PFSK-1 (cell line): ENCODE measurements at regions not wholly inside any gene's neighbourhood (a gene's known extent, or its start where the extent isn't known, plus 50 kb on each side); places are given as distances from the start of the nearest gene placed in this dataset.

Source experiments
- FOXP2 ChIP-seq: optimal IDR thresholded peaks from 2 replicates; pipeline ENCODE3; 2011; ENCODE audit warnings: borderline replicate concordance, control low read depth, inconsistent platforms; ENCODE audit not compliant: insufficient read depth; ENCODE audit errors: extremely low read length, extremely low read depth
- POLR2AphosphoS5 ChIP-seq: IDR thresholded peaks from 2 replicates; pipeline ENCODE4 v1.6.1; 2012; ENCODE audit warnings: low read depth, mild to moderate bottlenecking, control low read depth, low read length, moderate library complexity
- REST ChIP-seq, 2 experiments: IDR thresholded peaks; 2 replicates each; pipeline versions ENCODE4 v1.6.1 to v1.8.0; 2011 to 2012; ENCODE audit warnings: low read depth in 2 of 2, low read length in 2 of 2, control low read depth in 1 of 2, inconsistent platforms in 1 of 2, mild to moderate bottlenecking in 1 of 2, moderate library complexity in 1 of 2; ENCODE audit not compliant: insufficient read depth in 1 of 2
- SIN3A ChIP-seq: IDR thresholded peaks from 2 replicates; pipeline ENCODE4 v1.6.1; 2012; ENCODE audit warnings: mild to moderate bottlenecking, low read length, moderate library complexity, borderline replicate concordance; ENCODE audit not compliant: insufficient read depth
- TAF1 ChIP-seq: IDR thresholded peaks from 2 replicates; pipeline ENCODE4 v1.6.1; 2012; ENCODE audit warnings: low read length, control low read depth, borderline replicate concordance; ENCODE audit not compliant: insufficient read depth

GRCh38 chr22:25492162-25492561, 72.3 kb upstream of the GRK3 start:
- TF ChIP-seq SIN3A (no peak), REST (IDR thresholded peaks at IDR 0.05; ENCODE audit: insufficient read depth in 1 of 2, low read depth in 2 of 2, low read length in 2 of 2) (no peak), TAF1 (no peak), POLR2AphosphoS5 (no peak), FOXP2 (no peak)

GRCh38 chr22:25492841-25493734, 71.4 kb upstream of the GRK3 start:
- no peak for TF ChIP-seq FOXP2

- TF ChIP-seq POLR2AphosphoS5 (no peak), REST (IDR thresholded peaks at IDR 0.05; ENCODE audit: insufficient read depth in 1 of 2, low read depth in 2 of 2, low read length in 2 of 2) (no peak), FOXP2 (no peak), TAF1 (no peak), SIN3A (no peak)
Observed at GRCh38 chr22:25493794-25494193, 70.7 kb upstream of the GRK3 start.

- TF ChIP-seq TAF1 (no peak), FOXP2 (no peak), SIN3A (no peak), REST (IDR thresholded peaks at IDR 0.05; ENCODE audit: insufficient read depth in 1 of 2, low read depth in 2 of 2, low read length in 2 of 2) (no peak), POLR2AphosphoS5 (no peak)
Observed at GRCh38 chr22:25494774-25495173, 69.7 kb upstream of the GRK3 start.

GRCh38 chr22:25495285-25495684, 69.2 kb upstream of the GRK3 start:
- TF ChIP-seq REST (IDR thresholded peaks at IDR 0.05; ENCODE audit: insufficient read depth in 1 of 2, low read depth in 2 of 2, low read length in 2 of 2): no peak
- no peak for TF ChIP-seq POLR2AphosphoS5
- TF ChIP-seq SIN3A: no peak
- TF ChIP-seq TAF1: no peak
- no peak for TF ChIP-seq FOXP2
